Left cardiac atrium (tissue), 4 donors: ENCODE measurements at regions not wholly inside any gene's neighbourhood (a gene's known extent, or its start where the extent isn't known, plus 50 kb on each side); places are given as distances from the start of the nearest gene placed in this dataset.
"Not testable (repeated sequence)": the region's sequence is repeated elsewhere in the genome, so short reads cannot be mapped to it uniquely, and the experiment has no call there.

ENCODE experiments used
- ATAC-seq, 2 donors: fragments of 200-7000 bp; cut with Tn5 transposase; one replicate each; pipeline ENCODE4 v1.9.1; 2020; ENCODE audit warnings: mild to moderate bottlenecking in 2 of 2, moderate library complexity in 2 of 2
- DNase-seq: peaks from one replicate; pipeline ENCODE4 v3.0.0-alpha.2; 2020
- intact Hi-C, 2 donors: fragments of 100-400 bp; cut with DNase I; formaldehyde crosslinking; loops; one replicate each; pipeline versions ENCODE4 v1.14.1 to v1.15.1; 2022 to 2023
- donor health status: DM: no; HTN: yes; CAD: no.
- donor health status: DM: no; HTN: yes; CAD: no; lungs with severe emphysema.
- donor health status: DM: yes; HTN: yes; CAD: no.
- donor health status: Dilated cardiomyopathy.

- ATAC-seq (no peak), DNase-seq (no peak)
- intact Hi-C loops = no loop called here
Observed at GRCh38 chr2:129189617-129190319, 789.7 kb upstream of the RAB6C start.

- intact Hi-C loops = no loop called here
- DNase-seq (no peak), ATAC-seq (no peak)
Observed at GRCh38 chr2:129190494-129190893, 789.0 kb upstream of the RAB6C start.

GRCh38 chr2:129191530-129191929, 787.9 kb upstream of the RAB6C start:
- ATAC-seq (no peak), DNase-seq (no peak)
- intact Hi-C loops = no loop called here

- ATAC-seq (no peak), DNase-seq (no peak)
- intact Hi-C loops = no loop called here
Observed at GRCh38 chr2:129192117-129192516, 787.3 kb upstream of the RAB6C start.

GRCh38 chr2:129192841-129193253, 786.6 kb upstream of the RAB6C start:
- intact Hi-C loops = no loop called here
- ATAC-seq = peak in 1 of 2 donors; percentile 60
- no peak for DNase-seq

- no peak for DNase-seq
- intact Hi-C loops = no loop called here
- no peak for ATAC-seq
Observed at GRCh38 chr2:129193961-129194360, 785.5 kb upstream of the RAB6C start.

GRCh38 chr2:129199501-129199900, 780.0 kb upstream of the RAB6C start:
- no peak for ATAC-seq
- no peak for DNase-seq
- intact Hi-C loops = no loop called here

GRCh38 chr2:129201696-129202095, 777.8 kb upstream of the RAB6C start:
- ATAC-seq (no peak), DNase-seq (no peak)
- intact Hi-C loops = no loop called here

GRCh38 chr2:129203331-129203730, 776.1 kb upstream of the RAB6C start:
- ATAC-seq = no peak
- intact Hi-C loops = no loop called here
- DNase-seq = no peak

GRCh38 chr2:129204581-129204980, 774.9 kb upstream of the RAB6C start:
- ATAC-seq, intact Hi-C loops, DNase-seq: not testable (repeated sequence)

GRCh38 chr2:129205176-129205575, 774.3 kb upstream of the RAB6C start:
- intact Hi-C loops = no loop called here
- DNase-seq = no peak
- no peak for ATAC-seq

GRCh38 chr2:129205766-129206165, 773.7 kb upstream of the RAB6C start:
- intact Hi-C loops = no loop called here
- DNase-seq = no peak
- no peak for ATAC-seq

- DNase-seq (no peak), ATAC-seq (no peak)
- intact Hi-C loops = no loop called here
Observed at GRCh38 chr2:129212299-129212958, 767.0 kb upstream of the RAB6C start.

GRCh38 chr2:129224022-129224421, 755.4 kb upstream of the RAB6C start:
- DNase-seq (no peak), ATAC-seq (no peak)
- intact Hi-C loops = no loop called here

- intact Hi-C loops = no loop called here
- ATAC-seq = no peak
Observed at GRCh38 chr2:129224486-129224885, 755.0 kb upstream of the RAB6C start.

GRCh38 chr2:129229196-129229595, 750.3 kb upstream of the RAB6C start:
- ATAC-seq (no peak), DNase-seq (no peak)
- intact Hi-C loops = no loop called here

More at GRCh38 chr2:129224486-129224885, 755.0 kb upstream of the RAB6C start:
- no peak for DNase-seq

- intact Hi-C loops = no loop called here
- no peak for ATAC-seq
- no peak for DNase-seq
Observed at GRCh38 chr2:129229830-129230441, 749.5 kb upstream of the RAB6C start.

- ATAC-seq = no peak
Observed at GRCh38 chr2:129231924-129232323, 747.5 kb upstream of the RAB6C start.

GRCh38 chr2:129233166-129233565, 746.3 kb upstream of the RAB6C start:
- no peak for ATAC-seq
- DNase-seq = no peak
- intact Hi-C loops = no loop called here

More at GRCh38 chr2:129231924-129232323, 747.5 kb upstream of the RAB6C start:
- no peak for DNase-seq
- intact Hi-C loops = no loop called here

- DNase-seq = no peak
- peak; percentile 47 to 70 for ATAC-seq
- intact Hi-C loops = no loop called here
Observed at GRCh38 chr2:129233751-129234406, 745.6 kb upstream of the RAB6C start.
